CD14-positive monocyte (primary cell): ENCODE measurements at regions not wholly inside any gene's neighbourhood (a gene's known extent, or its start where the extent isn't known, plus 50 kb on each side); places are given as distances from the start of the nearest gene placed in this dataset.

Source experiments
- DNase-seq, 3 donors: peaks; one replicate each; pipeline ENCODE4 v3.0.0-alpha.2; 2011 to 2022
- H2AFZ ChIP-seq: 2 replicates; pipeline ENCODE4 v1.6.0; 2012; ENCODE audit warnings: mild to moderate bottlenecking, low read depth, low read length, inconsistent platforms; ENCODE audit not compliant: insufficient read depth, poor library complexity, severe bottlenecking
- H3K27ac ChIP-seq, 2 donors: 1 replicate in 1 of 2; 2 replicates in 1 of 2; pipeline ENCODE4 v1.5.1; 2012 to 2013; ENCODE audit warnings: low read length in 2 of 2, control low read depth in 1 of 2, inconsistent platforms in 1 of 2, low read depth in 1 of 2, mild to moderate bottlenecking in 1 of 2
- H3K27me3 ChIP-seq, 2 donors: one replicate each; pipeline versions ENCODE4 v1.6.0 to v1.6.1; 2011 to 2013; ENCODE audit warnings: low read length in 2 of 2; ENCODE audit not compliant: control insufficient read depth in 2 of 2, insufficient read depth in 2 of 2
- H3K36me3 ChIP-seq, 2 donors: replicated peaks in 1 of 2; 1 replicate in 1 of 2; 2 replicates in 1 of 2; pipeline versions ENCODE4 v1.5.1 to v1.6.1; 2012 to 2013; ENCODE audit warnings: low read length in 2 of 2, control low read depth in 1 of 2, inconsistent platforms in 1 of 2, mild to moderate bottlenecking in 1 of 2; ENCODE audit not compliant: insufficient read depth in 2 of 2, control insufficient read depth in 1 of 2
- H3K4me1 ChIP-seq, 2 donors: 1 replicate in 1 of 2; 2 replicates in 1 of 2; pipeline versions ENCODE4 v1.5.1 to v1.6.1; 2012 to 2013; ENCODE audit warnings: low read length in 2 of 2, control low read depth in 1 of 2, inconsistent platforms in 1 of 2, mild to moderate bottlenecking in 1 of 2, moderate library complexity in 1 of 2; ENCODE audit not compliant: insufficient read depth in 2 of 2, control insufficient read depth in 1 of 2
- H3K4me2 ChIP-seq: replicated peaks from 2 replicates; pipeline ENCODE3; 2012; ENCODE audit warnings: low read length, moderate library complexity, mild to moderate bottlenecking; ENCODE audit not compliant: poor library complexity, severe bottlenecking; ENCODE audit errors: extremely low read depth
- H3K4me3 ChIP-seq, 3 experiments: fragments of 200-600 bp in 1 of 3; sonication (generic) in 1 of 3; replicated peaks in 1 of 3; 1 replicate in 2 of 3; 2 replicates in 1 of 3; pipeline ENCODE4 v1.5.1; 2011 to 2013; ENCODE audit warnings: low read length in 3 of 3, mild to moderate bottlenecking in 3 of 3, control low read depth in 2 of 3, low read depth in 2 of 3, inconsistent platforms in 1 of 3, moderate library complexity in 1 of 3
- H3K79me2 ChIP-seq: 2 replicates; pipeline ENCODE4 v1.6.0; 2012; ENCODE audit warnings: mild to moderate bottlenecking, control low read depth, inconsistent platforms, low read length, moderate library complexity; ENCODE audit not compliant: insufficient read depth
- H3K9ac ChIP-seq: 2 replicates; pipeline ENCODE4 v1.6.0; 2017; ENCODE audit warnings: low read length, mild to moderate bottlenecking; ENCODE audit not compliant: insufficient read depth, poor library complexity, severe bottlenecking
- H3K9me3 ChIP-seq, 2 donors: replicated peaks in 1 of 2; 1 replicate in 1 of 2; 2 replicates in 1 of 2; pipeline versions ENCODE4 v1.5.1 to v1.6.1; 2012 to 2013; ENCODE audit warnings: low read length in 2 of 2, control low read depth in 1 of 2; ENCODE audit not compliant: control insufficient read depth in 1 of 2, insufficient read depth in 1 of 2
- H4K20me1 ChIP-seq: 2 replicates; pipeline ENCODE4 v1.6.0; 2012; ENCODE audit warnings: mild to moderate bottlenecking, low read length, control low read depth, moderate library complexity; ENCODE audit not compliant: insufficient read depth
- H3K27ac Mint-ChIP-seq, 7 donors: one replicate each; pipeline ENCODE4 v1.8.0; 2020; ENCODE audit warnings: mild to moderate bottlenecking in 7 of 7, mixed read lengths in 7 of 7, moderate library complexity in 6 of 7, inconsistent platforms in 2 of 7
- H3K27me3 Mint-ChIP-seq, 3 donors: one replicate each; pipeline ENCODE4 v1.8.0; 2021 to 2022; ENCODE audit warnings: low read depth in 3 of 3, mild to moderate bottlenecking in 3 of 3, mixed read lengths in 3 of 3, moderate library complexity in 3 of 3, inconsistent platforms in 1 of 3
- H3K36me3 Mint-ChIP-seq, 2 donors: one replicate each; pipeline ENCODE4 v1.8.0; 2020; ENCODE audit warnings: mixed read lengths in 2 of 2, inconsistent platforms in 1 of 2, mild to moderate bottlenecking in 1 of 2
- H3K4me1 Mint-ChIP-seq: one replicate; pipeline ENCODE4 v1.8.0; 2020; ENCODE audit warnings: mild to moderate bottlenecking, mixed read lengths
- H3K4me3 Mint-ChIP-seq, 2 donors: one replicate each; pipeline ENCODE4 v1.8.0; 2020; ENCODE audit warnings: mild to moderate bottlenecking in 2 of 2, mixed read lengths in 2 of 2, moderate library complexity in 1 of 2
- H3K9me3 Mint-ChIP-seq, 7 donors: one replicate each; pipeline ENCODE4 v1.8.0; 2020 to 2022; ENCODE audit warnings: mixed read lengths in 7 of 7, mild to moderate bottlenecking in 6 of 7, moderate library complexity in 6 of 7, inconsistent platforms in 2 of 7
- WGBS: methylation state at CpG from one replicate; pipeline ENCODE4 v1.1.5; 2013; ENCODE audit warnings: missing lambda C conversion rate; ENCODE audit not compliant: insufficient coverage; 5-methylcytosine and 5-hydroxymethylcytosine counted together
- intact Hi-C, 2 donors: fragments of 100-400 bp; cut with micrococcal nuclease; formaldehyde crosslinking; loops; one replicate each; pipeline versions ENCODE4 v1.15.0 to v1.15.1; 2023
- TF ChIP-seq, protein P1 (sequence below): fragments of 200-600 bp; IDR thresholded peaks from one replicate; pipeline ENCODE4 v1.8.0; 2022; ENCODE audit warnings: antibody characterized with exemption, mild to moderate bottlenecking

DNA sequence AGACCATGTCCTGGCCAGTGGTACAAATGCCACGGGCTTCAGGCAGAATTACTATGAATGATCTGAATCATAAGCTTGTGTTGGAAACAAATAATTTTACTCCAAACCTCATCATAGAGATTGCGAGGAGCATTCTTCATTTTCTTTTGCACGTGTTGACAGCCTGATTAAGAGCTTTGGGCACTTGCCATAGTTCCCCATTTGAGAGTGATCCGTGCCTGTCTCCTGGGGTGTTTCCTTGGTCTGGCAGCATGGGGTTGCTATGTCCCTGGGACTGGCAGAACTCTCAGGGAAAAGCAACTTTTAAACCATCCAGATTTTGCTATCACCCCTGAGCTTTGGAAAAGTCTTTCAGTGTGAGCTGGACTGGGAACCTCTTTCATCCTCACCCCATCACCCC is 54.3 kb upstream of the KCNJ6 start:
- Histone ChIP-seq H3K4me3 (no peak overlapping the region), H3K9ac (no peak overlapping the region), H4K20me1 (no peaks in the 10 kb centered on the region), H3K27ac (no peak overlapping the region), H3K27me3 (no peaks in the 10 kb centered on the region), H3K9me3 (no peaks in the 10 kb centered on the region), H3K36me3 (no peaks in the 10 kb centered on the region), H3K4me1 (no peaks in the 10 kb centered on the region), H2AFZ (no peak overlapping the region), H3K79me2 (no peaks in the 10 kb centered on the region), H3K4me2 (no peak overlapping the region)
- Mint-ChIP-seq H3K36me3 (no peaks in the 10 kb centered on the region), H3K27me3 (peaks cover 2 to 16% (median 6%) of the 10 kb centered on the region in 3 donors), H3K27ac (no peak overlapping the region), H3K4me3 (peak overlapping the region in 1 of 2 donors; percentile 22), H3K4me1 (no peaks in the 10 kb centered on the region), H3K9me3 (no peaks in the 10 kb centered on the region)
- intact Hi-C loops, result no loop called here
- TF ChIP-seq, protein P1, sequence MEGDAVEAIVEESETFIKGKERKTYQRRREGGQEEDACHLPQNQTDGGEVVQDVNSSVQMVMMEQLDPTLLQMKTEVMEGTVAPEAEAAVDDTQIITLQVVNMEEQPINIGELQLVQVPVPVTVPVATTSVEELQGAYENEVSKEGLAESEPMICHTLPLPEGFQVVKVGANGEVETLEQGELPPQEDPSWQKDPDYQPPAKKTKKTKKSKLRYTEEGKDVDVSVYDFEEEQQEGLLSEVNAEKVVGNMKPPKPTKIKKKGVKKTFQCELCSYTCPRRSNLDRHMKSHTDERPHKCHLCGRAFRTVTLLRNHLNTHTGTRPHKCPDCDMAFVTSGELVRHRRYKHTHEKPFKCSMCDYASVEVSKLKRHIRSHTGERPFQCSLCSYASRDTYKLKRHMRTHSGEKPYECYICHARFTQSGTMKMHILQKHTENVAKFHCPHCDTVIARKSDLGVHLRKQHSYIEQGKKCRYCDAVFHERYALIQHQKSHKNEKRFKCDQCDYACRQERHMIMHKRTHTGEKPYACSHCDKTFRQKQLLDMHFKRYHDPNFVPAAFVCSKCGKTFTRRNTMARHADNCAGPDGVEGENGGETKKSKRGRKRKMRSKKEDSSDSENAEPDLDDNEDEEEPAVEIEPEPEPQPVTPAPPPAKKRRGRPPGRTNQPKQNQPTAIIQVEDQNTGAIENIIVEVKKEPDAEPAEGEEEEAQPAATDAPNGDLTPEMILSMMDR, result no peak
- 40% methylated on average over 2 of the region's 4 CpGs for WGBS
- no peak for DNase-seq

DNA sequence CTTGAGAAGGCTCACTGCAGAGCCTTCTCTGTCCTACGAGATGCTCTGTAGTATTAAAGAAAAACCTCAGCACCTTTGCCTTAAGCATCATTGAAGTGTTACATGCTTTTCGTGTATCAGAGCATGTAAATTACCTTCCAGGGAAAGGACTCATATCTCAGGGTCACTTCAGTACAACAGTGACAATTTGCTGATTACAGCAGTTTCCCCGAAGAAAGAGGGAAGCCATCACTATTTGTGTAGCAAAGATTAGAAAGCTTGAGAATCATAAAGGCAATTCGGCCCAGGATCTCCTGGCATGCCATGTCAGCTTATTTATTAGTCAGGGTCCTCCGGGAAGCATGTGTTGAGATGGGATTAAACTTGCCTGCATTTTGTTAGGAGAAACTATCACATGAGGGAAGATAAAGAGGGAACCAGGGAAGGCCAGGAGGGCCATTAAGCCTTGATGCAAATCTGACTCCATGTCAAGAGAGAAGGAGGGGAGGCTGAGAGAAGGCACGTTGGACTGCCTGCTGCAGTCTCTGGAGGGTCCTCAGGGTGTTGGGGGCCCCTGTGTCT is 55.2 kb upstream of the KCNJ6 start:
- Histone ChIP-seq H3K36me3 (no peaks in the 10 kb centered on the region), H2AFZ (no peak overlapping the region), H3K27me3 (no peaks in the 10 kb centered on the region), H3K4me1 (no peaks in the 10 kb centered on the region), H3K27ac (no peak overlapping the region), H4K20me1 (no peaks in the 10 kb centered on the region), H3K4me3 (no peak overlapping the region), H3K9me3 (no peaks in the 10 kb centered on the region), H3K4me2 (no peak overlapping the region), H3K9ac (no peak overlapping the region), H3K79me2 (no peaks in the 10 kb centered on the region)
- Mint-ChIP-seq H3K9me3 (peaks cover 0 to 3% (median 0%) of the 10 kb centered on the region in 7 donors), H3K27me3 (peaks cover 1 to 11% (median 4%) of the 10 kb centered on the region in 3 donors), H3K27ac (no peak overlapping the region), H3K4me1 (no peaks in the 10 kb centered on the region), H3K36me3 (no peaks in the 10 kb centered on the region), H3K4me3 (no peak overlapping the region)
- intact Hi-C loops, result no loop called here
- WGBS, result 90% methylated on average over 5 of the region's 6 CpGs
- TF ChIP-seq, protein P1, result no peak
- no peak for DNase-seq
